ENCODE measurements at regions not wholly inside any gene's neighbourhood (a gene's known extent, or its start where the extent isn't known, plus 50 kb on each side); places are given as distances from the start of the nearest gene placed in this dataset.

DNA sequence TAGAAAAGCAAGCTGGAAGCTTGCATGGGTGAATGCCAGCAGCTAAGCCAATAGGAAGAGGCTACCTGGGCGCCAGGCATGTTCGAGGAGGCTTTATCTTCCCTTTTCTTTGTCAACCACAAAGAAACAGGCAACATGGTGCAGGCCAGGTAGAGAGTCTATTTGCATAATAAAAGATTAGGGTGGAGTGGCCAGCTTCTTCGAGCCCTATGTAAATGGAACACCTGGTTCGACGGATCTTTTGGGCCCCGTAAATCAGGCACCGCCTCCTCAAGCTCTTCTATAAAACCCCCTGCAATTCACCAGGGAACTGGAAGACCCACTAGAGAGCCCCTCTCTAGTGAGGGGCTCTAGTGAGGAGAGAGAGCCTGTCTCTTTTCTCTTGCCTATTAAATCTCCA lies 1106.2 kb upstream of the CELF2 start:
- H3K36me3 Mint-ChIP-seq (ENCODE audit: low read depth, unreplicated experiment): no peaks in the 10 kb centered on the region
- Histone ChIP-seq H4K20me1 (ENCODE audit: insufficient read depth, low read length) (no peaks in the 10 kb centered on the region), H2AFZ (ENCODE audit: low read depth, low read length) (no peak overlapping the region), H3K4me2 (ENCODE audit: low read length) (no peak overlapping the region), H3K9me3 (ENCODE audit: insufficient read depth, low read depth, low read length) (no peaks in the 10 kb centered on the region), H3K9ac (ENCODE audit: low read length) (no peak overlapping the region), H3K4me1 (ENCODE audit: insufficient read depth, low read length) (no peaks in the 10 kb centered on the region), H3K79me2 (ENCODE audit: insufficient read depth, low read length) (no peaks in the 10 kb centered on the region), H3K27ac (ENCODE audit: low read depth, low read length) (no peak overlapping the region), H3K4me3 (ENCODE audit: insufficient read depth, low read depth, low read length) (no peak overlapping the region), H3K27me3 (ENCODE audit: insufficient read depth, low read length) (no peaks in the 10 kb centered on the region), H3K36me3 (ENCODE audit: insufficient read depth, low read length) (no peaks in the 10 kb centered on the region)
- no peak overlapping the region for H3K27ac Mint-ChIP-seq (ENCODE audit: unreplicated experiment)
- H3K4me1 Mint-ChIP-seq (ENCODE audit: low read depth, unreplicated experiment): no peaks in the 10 kb centered on the region
- no peak for FAIRE-seq
- TF ChIP-seq CTCF (IDR thresholded peaks at IDR 0.05; ENCODE audit: insufficient read depth, low read depth, low read length) (no peak), EZH2 (IDR thresholded peaks at IDR 0.05; ENCODE audit: insufficient read depth, low read length) (no peak)
- peaks cover 5% of the 10 kb centered on the region for H3K9me3 Mint-ChIP-seq (ENCODE audit: unreplicated experiment)
- no peak for DNase-seq (ENCODE audit: low read depth)
- H3K4me3 Mint-ChIP-seq (ENCODE audit: unreplicated experiment): no peak overlapping the region
- H3K27me3 Mint-ChIP-seq (ENCODE audit: low read depth, unreplicated experiment): no peaks in the 10 kb centered on the region

DNA sequence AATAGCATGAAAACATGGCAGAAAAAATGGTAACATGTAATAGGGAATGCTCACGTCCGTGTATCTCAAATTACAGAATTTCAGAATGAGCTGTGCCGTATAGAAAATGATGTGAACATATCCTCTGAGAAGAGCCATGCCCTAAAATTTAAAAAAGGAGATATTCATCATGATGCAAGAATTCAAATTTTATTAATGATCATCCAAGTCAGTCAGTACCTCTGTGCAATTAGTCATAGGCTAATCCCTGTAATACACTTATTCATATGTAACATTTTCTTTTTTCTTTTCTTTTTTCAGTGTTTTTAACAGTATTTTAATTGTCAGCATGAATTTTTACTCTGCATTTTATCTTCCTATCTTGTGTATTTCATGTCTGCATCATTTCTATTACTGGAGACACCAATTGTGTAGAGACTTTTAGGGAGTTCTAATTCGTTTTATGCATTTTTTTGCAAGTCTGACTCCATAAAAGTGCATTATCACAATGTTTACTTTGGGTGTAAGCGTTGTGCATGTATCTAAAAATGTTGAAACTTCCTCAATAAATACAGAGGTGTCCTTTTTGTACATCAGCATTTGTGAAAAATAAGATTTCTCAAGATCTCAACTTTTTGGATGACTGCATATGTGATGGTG lies 1103.7 kb upstream of the CELF2 start:
- no peaks in the 10 kb centered on the region for H3K27me3 ChIP-seq (ENCODE audit: insufficient read depth, low read length)
- no peak overlapping the region for H3K4me3 ChIP-seq (ENCODE audit: insufficient read depth, low read depth, low read length)
- Mint-ChIP-seq H3K9me3 (ENCODE audit: unreplicated experiment) (no peaks in the 10 kb centered on the region), H3K36me3 (ENCODE audit: low read depth, unreplicated experiment) (no peaks in the 10 kb centered on the region), H3K4me1 (ENCODE audit: low read depth, unreplicated experiment) (no peaks in the 10 kb centered on the region), H3K27me3 (ENCODE audit: low read depth, unreplicated experiment) (no peaks in the 10 kb centered on the region), H3K4me3 (ENCODE audit: unreplicated experiment) (no peak overlapping the region), H3K27ac (ENCODE audit: unreplicated experiment) (no peak overlapping the region)
- no peak for FAIRE-seq
- H3K9me3 ChIP-seq (ENCODE audit: insufficient read depth, low read depth, low read length): no peaks in the 10 kb centered on the region
- no peak overlapping the region for H2AFZ ChIP-seq (ENCODE audit: low read depth, low read length)
- no peak overlapping the region for H3K9ac ChIP-seq (ENCODE audit: low read length)
- no peaks in the 10 kb centered on the region for H3K79me2 ChIP-seq (ENCODE audit: insufficient read depth, low read length)
- H3K4me1 ChIP-seq (ENCODE audit: insufficient read depth, low read length): no peaks in the 10 kb centered on the region
- no peaks in the 10 kb centered on the region for H4K20me1 ChIP-seq (ENCODE audit: insufficient read depth, low read length)
- no peaks in the 10 kb centered on the region for H3K36me3 ChIP-seq (ENCODE audit: insufficient read depth, low read length)
- H3K4me2 ChIP-seq (ENCODE audit: low read length): no peak overlapping the region
- TF ChIP-seq EZH2 (IDR thresholded peaks at IDR 0.05; ENCODE audit: insufficient read depth, low read length) (no peak), CTCF (IDR thresholded peaks at IDR 0.05; ENCODE audit: insufficient read depth, low read depth, low read length) (no peak)
- H3K27ac ChIP-seq (ENCODE audit: low read depth, low read length): no peak overlapping the region
- DNase-seq (ENCODE audit: low read depth): no peak

GRCh38 chr10:9921544-9921943 lies 1096.1 kb upstream of the CELF2 start:
- Histone ChIP-seq H3K9ac (ENCODE audit: low read length) (no peak overlapping the region), H3K79me2 (ENCODE audit: insufficient read depth, low read length) (no peaks in the 10 kb centered on the region), H3K36me3 (ENCODE audit: insufficient read depth, low read length) (no peaks in the 10 kb centered on the region), H4K20me1 (ENCODE audit: insufficient read depth, low read length) (no peaks in the 10 kb centered on the region), H3K4me1 (ENCODE audit: insufficient read depth, low read length) (no peaks in the 10 kb centered on the region), H2AFZ (ENCODE audit: low read depth, low read length) (no peak overlapping the region), H3K27me3 (ENCODE audit: insufficient read depth, low read length) (no peaks in the 10 kb centered on the region), H3K4me3 (ENCODE audit: insufficient read depth, low read depth, low read length) (no peak overlapping the region), H3K9me3 (ENCODE audit: insufficient read depth, low read depth, low read length) (no peaks in the 10 kb centered on the region), H3K4me2 (ENCODE audit: low read length) (no peak overlapping the region), H3K27ac (ENCODE audit: low read depth, low read length) (no peak overlapping the region)
- H3K36me3 Mint-ChIP-seq (ENCODE audit: low read depth, unreplicated experiment): no peaks in the 10 kb centered on the region
- no peak overlapping the region for H3K4me3 Mint-ChIP-seq (ENCODE audit: unreplicated experiment)
- FAIRE-seq (no peak), DNase-seq (ENCODE audit: low read depth) (no peak)
- H3K9me3 Mint-ChIP-seq (ENCODE audit: unreplicated experiment): no peaks in the 10 kb centered on the region
- no peaks in the 10 kb centered on the region for H3K4me1 Mint-ChIP-seq (ENCODE audit: low read depth, unreplicated experiment)
- TF ChIP-seq CTCF (IDR thresholded peaks at IDR 0.05; ENCODE audit: insufficient read depth, low read depth, low read length) (no peak), EZH2 (IDR thresholded peaks at IDR 0.05; ENCODE audit: insufficient read depth, low read length) (no peak)
- H3K27me3 Mint-ChIP-seq (ENCODE audit: low read depth, unreplicated experiment): no peaks in the 10 kb centered on the region
- H3K27ac Mint-ChIP-seq (ENCODE audit: unreplicated experiment): no peak overlapping the region
